ELR (cell line): ENCODE measurements at regions not wholly inside any gene's neighbourhood (a gene's known extent, or its start where the extent isn't known, plus 50 kb on each side); places are given as distances from the start of the nearest gene placed in this dataset.

Experiments
- DNase-seq: peaks from one replicate; pipeline ENCODE4 v3.0.0-alpha.2; 2015; ENCODE audit warnings: low read depth

DNA sequence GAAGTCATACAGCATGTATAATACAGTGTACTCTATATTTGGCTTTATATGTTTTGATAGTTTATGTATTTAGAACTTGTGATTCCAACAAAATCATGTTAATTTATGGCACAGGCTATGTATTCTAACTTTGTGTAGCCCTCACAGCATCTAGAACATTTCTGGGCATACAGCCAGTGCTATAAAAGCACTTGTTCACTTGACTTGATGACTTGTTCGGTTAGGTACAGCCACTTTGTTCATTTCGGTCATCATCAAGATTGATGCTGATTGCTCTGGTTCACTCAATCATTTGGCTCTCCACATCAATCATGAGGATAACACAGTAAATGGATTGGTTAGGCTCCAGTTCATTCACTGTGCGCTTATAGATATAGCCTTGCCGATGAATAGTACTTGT lies 97.6 kb upstream of the IRS4 start:
- DNase-seq: no peak

DNA sequence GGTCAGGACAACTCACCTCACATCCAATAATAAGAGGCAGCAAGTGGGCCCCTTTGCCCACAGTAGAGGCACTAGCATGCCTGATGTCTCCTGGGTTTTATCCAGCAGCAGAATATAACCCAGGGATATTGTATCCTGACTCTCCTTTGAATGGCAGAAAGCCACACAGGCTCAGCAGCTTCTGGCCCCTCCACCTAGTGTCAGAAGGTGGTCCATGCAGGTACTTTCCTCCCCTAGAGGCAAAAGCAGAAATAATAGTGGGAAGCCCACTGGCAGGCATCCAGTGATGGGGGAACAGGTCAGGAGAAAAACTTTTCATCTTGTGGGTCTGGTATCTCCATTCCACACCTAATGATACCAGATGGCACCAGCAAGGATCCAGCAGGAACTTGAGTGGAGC lies 75.5 kb upstream of the IRS4 start:
- peak; percentile 0 for DNase-seq

DNA sequence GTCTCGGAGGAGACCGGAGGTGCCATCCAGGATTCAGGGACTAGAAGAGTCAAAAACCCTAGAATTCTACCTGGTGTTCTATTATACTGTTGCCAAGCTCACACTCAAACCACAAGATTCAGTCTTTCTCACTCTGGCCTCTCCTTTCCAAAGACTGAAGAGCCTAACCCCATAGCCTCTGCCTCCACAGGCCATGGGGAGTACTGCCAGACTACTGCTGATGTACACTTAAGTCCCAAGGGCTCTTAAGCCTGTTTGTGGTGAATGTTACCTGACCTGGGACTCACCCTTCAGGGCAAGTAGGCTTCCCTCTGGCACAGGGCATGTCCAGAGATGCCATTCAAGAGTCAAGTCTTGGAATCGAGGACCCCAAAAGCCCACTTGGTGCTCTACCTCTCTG lies 58.9 kb upstream of the IRS4 start:
- no peak for DNase-seq
